Osteoblast (primary cell): ENCODE measurements at regions not wholly inside any gene's neighbourhood (a gene's known extent, or its start where the extent isn't known, plus 50 kb on each side); places are given as distances from the start of the nearest gene placed in this dataset.
"Not testable (repeated sequence)": the region's sequence is repeated elsewhere in the genome, so short reads cannot be mapped to it uniquely, and the experiment has no call there.

Experiments used
- DNase-seq: peaks from one replicate; pipeline ENCODE4 v3.0.0; 2011; ENCODE audit warnings: low spot score, mixed read lengths; ENCODE audit not compliant: insufficient read length; ENCODE audit errors: missing footprints
- H2AFZ ChIP-seq: 2 replicates; pipeline ENCODE4 v1.6.0; 2011; ENCODE audit warnings: mild to moderate bottlenecking, low read length
- H3K27ac ChIP-seq: 2 replicates; pipeline ENCODE4 v1.5.1; 2011; ENCODE audit warnings: mild to moderate bottlenecking, low read depth, low read length, moderate library complexity
- H3K27me3 ChIP-seq: 2 replicates; pipeline ENCODE4 v1.6.0; 2012; ENCODE audit warnings: mild to moderate bottlenecking, control low read depth, inconsistent platforms, low read length, moderate library complexity; ENCODE audit not compliant: insufficient read depth
- H3K36me3 ChIP-seq: 2 replicates; pipeline ENCODE4 v1.5.1; 2011; ENCODE audit warnings: mild to moderate bottlenecking, low read length, control low read depth, moderate library complexity; ENCODE audit not compliant: insufficient read depth
- H3K4me1 ChIP-seq: 2 replicates; pipeline ENCODE4 v1.5.1; 2011; ENCODE audit warnings: mild to moderate bottlenecking, low read length, control low read depth, moderate library complexity; ENCODE audit not compliant: insufficient read depth
- H3K4me2 ChIP-seq: 2 replicates; pipeline ENCODE4 v1.6.0; 2011; ENCODE audit warnings: mild to moderate bottlenecking, low read length; ENCODE audit not compliant: insufficient read depth
- H3K4me3 ChIP-seq: fragments of 200-600 bp; sonication (generic); 3 replicates; pipeline ENCODE4 v1.5.1; 2012; ENCODE audit warnings: mild to moderate bottlenecking, low read length, inconsistent platforms; ENCODE audit not compliant: insufficient read depth
- H3K79me2 ChIP-seq: 2 replicates; pipeline ENCODE4 v1.6.0; 2012; ENCODE audit warnings: mild to moderate bottlenecking, low read length, control low read depth, inconsistent platforms; ENCODE audit not compliant: insufficient read depth
- H3K9me3 ChIP-seq: 2 replicates; pipeline ENCODE4 v1.5.1; 2011; ENCODE audit warnings: low read depth, low read length, control low read depth
- H4K20me1 ChIP-seq: 2 replicates; pipeline ENCODE4 v1.6.0; 2012; ENCODE audit warnings: mild to moderate bottlenecking, low read length, control low read depth; ENCODE audit not compliant: insufficient read depth
- TF ChIP-seq, protein P1 (sequence below): IDR thresholded peaks from 2 replicates; pipeline ENCODE4 v1.5.1; 2011; ENCODE audit warnings: mild to moderate bottlenecking, low read depth, low read length, moderate library complexity; ENCODE audit errors: extremely low read depth

DNA sequence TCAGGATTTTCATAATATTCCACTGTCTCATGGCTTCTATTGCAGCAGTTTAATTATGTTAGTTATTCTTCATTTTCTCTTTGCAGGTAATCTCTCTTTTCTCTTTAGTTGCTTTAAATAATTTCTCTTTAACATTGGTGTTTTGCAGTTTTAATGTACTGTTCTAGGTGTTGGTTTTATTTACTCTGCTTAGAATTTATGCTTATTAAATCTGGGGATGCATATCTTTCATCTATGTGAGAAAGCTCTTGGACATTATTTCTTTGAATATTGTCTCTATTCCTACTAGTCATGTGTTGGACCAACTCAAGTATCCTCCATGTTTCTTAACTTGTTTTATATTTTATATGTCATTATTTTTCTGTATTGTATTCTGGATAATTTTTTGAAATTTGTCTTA, 218.7 kb upstream of the TUT7 start:
- H3K79me2 ChIP-seq = no peaks in the 10 kb centered on the region
- H3K9me3 ChIP-seq = no peaks in the 10 kb centered on the region
- DNase-seq = no peak
- TF ChIP-seq, protein P1, sequence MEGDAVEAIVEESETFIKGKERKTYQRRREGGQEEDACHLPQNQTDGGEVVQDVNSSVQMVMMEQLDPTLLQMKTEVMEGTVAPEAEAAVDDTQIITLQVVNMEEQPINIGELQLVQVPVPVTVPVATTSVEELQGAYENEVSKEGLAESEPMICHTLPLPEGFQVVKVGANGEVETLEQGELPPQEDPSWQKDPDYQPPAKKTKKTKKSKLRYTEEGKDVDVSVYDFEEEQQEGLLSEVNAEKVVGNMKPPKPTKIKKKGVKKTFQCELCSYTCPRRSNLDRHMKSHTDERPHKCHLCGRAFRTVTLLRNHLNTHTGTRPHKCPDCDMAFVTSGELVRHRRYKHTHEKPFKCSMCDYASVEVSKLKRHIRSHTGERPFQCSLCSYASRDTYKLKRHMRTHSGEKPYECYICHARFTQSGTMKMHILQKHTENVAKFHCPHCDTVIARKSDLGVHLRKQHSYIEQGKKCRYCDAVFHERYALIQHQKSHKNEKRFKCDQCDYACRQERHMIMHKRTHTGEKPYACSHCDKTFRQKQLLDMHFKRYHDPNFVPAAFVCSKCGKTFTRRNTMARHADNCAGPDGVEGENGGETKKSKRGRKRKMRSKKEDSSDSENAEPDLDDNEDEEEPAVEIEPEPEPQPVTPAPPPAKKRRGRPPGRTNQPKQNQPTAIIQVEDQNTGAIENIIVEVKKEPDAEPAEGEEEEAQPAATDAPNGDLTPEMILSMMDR = no peak
- H3K36me3 ChIP-seq = no peaks in the 10 kb centered on the region
- H3K4me1 ChIP-seq = no peaks in the 10 kb centered on the region
- no peak overlapping the region for H2AFZ ChIP-seq
- no peak overlapping the region for H3K4me3 ChIP-seq
- H3K27me3 ChIP-seq = no peaks in the 10 kb centered on the region
- H3K4me2 ChIP-seq = no peak overlapping the region
- no peaks in the 10 kb centered on the region for H4K20me1 ChIP-seq
- H3K27ac ChIP-seq = no peak overlapping the region

DNA sequence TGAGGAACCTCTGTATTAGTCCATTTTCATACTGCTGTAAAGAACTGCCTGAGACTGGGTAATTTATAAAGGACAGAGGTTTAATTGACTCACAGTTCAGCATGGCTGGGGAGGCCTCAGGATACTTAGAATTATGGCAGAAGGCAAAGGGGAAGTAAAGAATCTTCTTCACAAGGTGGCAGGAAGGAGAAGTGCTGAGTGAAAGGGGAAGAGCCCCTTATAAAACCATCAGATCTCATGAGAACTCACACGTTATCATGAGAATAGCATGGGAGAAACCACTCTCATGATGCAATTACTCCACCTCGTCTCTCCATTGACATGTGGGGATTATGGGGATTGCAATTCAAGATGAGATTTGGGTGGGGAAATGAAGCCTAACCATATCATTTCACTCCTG, 211.4 kb upstream of the TUT7 start:
- H3K27me3 ChIP-seq = not testable (repeated sequence)

DNA sequence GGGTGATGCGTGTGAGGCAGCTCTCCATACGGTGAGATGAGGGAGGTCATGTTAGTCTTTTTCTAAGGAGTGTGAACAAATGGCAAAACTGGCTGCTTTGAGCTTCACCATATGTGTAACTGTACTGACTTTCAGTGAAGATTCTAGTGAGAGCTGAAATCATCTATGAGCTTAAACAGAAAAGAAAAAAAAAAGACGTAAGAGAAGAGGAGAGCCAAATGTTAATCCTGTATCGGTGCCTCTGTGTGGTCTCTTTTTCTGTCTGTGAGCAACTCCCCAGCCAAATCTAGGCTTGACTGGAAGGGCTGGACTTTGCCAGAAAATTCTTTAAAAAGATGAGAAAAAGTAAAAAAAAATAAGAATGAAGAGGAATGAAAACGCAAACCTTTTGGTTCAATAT, 209.7 kb upstream of the TUT7 start:
- Histone ChIP-seq H2AFZ (no peak overlapping the region), H4K20me1 (no peaks in the 10 kb centered on the region)

More for the DNA sequence above, 211.4 kb upstream of the TUT7 start:
- H3K4me1 ChIP-seq, H3K4me2 ChIP-seq, H3K27ac ChIP-seq, DNase-seq, H4K20me1 ChIP-seq, H3K4me3 ChIP-seq, H3K36me3 ChIP-seq, H3K79me2 ChIP-seq, H3K9me3 ChIP-seq, H2AFZ ChIP-seq: not testable (repeated sequence)

DNA sequence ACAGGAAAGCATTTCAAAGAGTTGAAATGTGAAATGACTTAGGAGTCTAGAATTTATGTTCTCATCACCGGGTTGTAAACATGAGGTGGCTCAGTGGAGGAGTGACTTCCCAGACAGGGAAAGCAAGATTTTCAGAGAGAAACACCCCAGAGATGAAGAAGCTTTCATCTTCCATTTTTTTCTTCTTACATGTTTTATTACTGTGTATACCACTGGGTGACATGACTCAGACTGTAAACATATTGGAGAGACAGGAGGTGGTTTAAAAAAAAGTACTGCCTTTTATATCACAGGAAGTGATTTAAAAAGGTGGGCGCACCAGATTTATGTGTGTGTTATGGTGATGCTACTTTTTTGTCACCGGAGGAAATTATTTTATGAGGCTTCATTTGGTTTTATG, 209.1 kb upstream of the TUT7 start:
- H3K4me1 ChIP-seq = peaks cover 7% of the 10 kb centered on the region
- TF ChIP-seq, protein P1 = no peak
- no peak overlapping the region for H3K27ac ChIP-seq
- H4K20me1 ChIP-seq = no peaks in the 10 kb centered on the region
- no peaks in the 10 kb centered on the region for H3K9me3 ChIP-seq
- no peaks in the 10 kb centered on the region for H3K79me2 ChIP-seq
- peak overlapping the region; percentile 14 for H3K4me2 ChIP-seq
- DNase-seq = no peak
- H3K36me3 ChIP-seq = no peaks in the 10 kb centered on the region
- peaks cover 2% of the 10 kb centered on the region for H3K27me3 ChIP-seq
- no peak overlapping the region for H3K4me3 ChIP-seq
- H2AFZ ChIP-seq = no peak overlapping the region

More for the DNA sequence above, 209.7 kb upstream of the TUT7 start:
- TF ChIP-seq, protein P1 = no peak
- no peaks in the 10 kb centered on the region for H3K36me3 ChIP-seq
- no peak overlapping the region for H3K4me3 ChIP-seq
- no peaks in the 10 kb centered on the region for H3K79me2 ChIP-seq
- DNase-seq = no peak
- H3K4me1 ChIP-seq = peaks cover 7% of the 10 kb centered on the region
- H3K4me2 ChIP-seq = no peak overlapping the region
- no peaks in the 10 kb centered on the region for H3K9me3 ChIP-seq
- H3K27ac ChIP-seq = no peak overlapping the region
- H3K27me3 ChIP-seq = peaks cover 2% of the 10 kb centered on the region
